Upper lobe of left lung (tissue), 4 donors: ENCODE measurements at regions not wholly inside any gene's neighbourhood (a gene's known extent, or its start where the extent isn't known, plus 50 kb on each side); places are given as distances from the start of the nearest gene placed in this dataset.

Experiments used
- CTCF ChIP-seq, 6 experiments: fragments of 450-650 bp in 4 of 6; fragments of 200-600 bp in 2 of 6; sonication (generic) in 2 of 6; IDR thresholded peaks; one replicate each; pipeline ENCODE4 v1.5.1; 2016 to 2019; ENCODE audit warnings: antibody characterized with exemption in 6 of 6
- EP300 ChIP-seq, 4 donors: sonication (generic); formaldehyde crosslinking; IDR thresholded peaks; one replicate each; pipeline ENCODE4 v1.5.1; 2017; ENCODE audit warnings: antibody characterized with exemption in 4 of 4, control low read depth in 2 of 4
- POLR2A ChIP-seq, 4 donors: fragments of 450-650 bp; IDR thresholded peaks; one replicate each; pipeline ENCODE4 v1.5.1; 2016 to 2017; ENCODE audit warnings: antibody characterized with exemption in 4 of 4, mild to moderate bottlenecking in 2 of 4
- POLR2AphosphoS5 ChIP-seq, 2 donors: sonication (generic); formaldehyde crosslinking; IDR thresholded peaks; one replicate each; pipeline ENCODE4 v1.5.1; 2017; ENCODE audit warnings: antibody characterized with exemption in 2 of 2

- no peak for TF ChIP-seq CTCF (IDR thresholded peaks at IDR 0.05)
- no peak for TF ChIP-seq POLR2AphosphoS5 (IDR thresholded peaks at IDR 0.05)
- TF ChIP-seq POLR2A (IDR thresholded peaks at IDR 0.05): no peak
- no peak for TF ChIP-seq EP300 (IDR thresholded peaks at IDR 0.05)
These were observed 376.4 kb downstream of the SNAPC1 start for GRCh38 chr14:62138593-62138992.
